Esophagus squamous epithelium (tissue), 4 donors: ENCODE measurements at regions not wholly inside any gene's neighbourhood (a gene's known extent, or its start where the extent isn't known, plus 50 kb on each side); places are given as distances from the start of the nearest gene placed in this dataset.

Source experiments
- POLR2A ChIP-seq, 4 donors: fragments of 450-650 bp; IDR thresholded peaks; one replicate each; pipeline ENCODE4 v1.6.1; 2017; ENCODE audit warnings: antibody characterized with exemption in 4 of 4, mild to moderate bottlenecking in 4 of 4, moderate library complexity in 3 of 4
- TF ChIP-seq, protein P1 (sequence below), 6 experiments: fragments of 450-650 bp in 4 of 6; fragments of 200-600 bp in 2 of 6; sonication (generic) in 2 of 6; IDR thresholded peaks; one replicate each; pipeline ENCODE4 v1.5.1; 2016 to 2019; ENCODE audit warnings: antibody characterized with exemption in 6 of 6, mild to moderate bottlenecking in 4 of 6, moderate library complexity in 4 of 6

DNA sequence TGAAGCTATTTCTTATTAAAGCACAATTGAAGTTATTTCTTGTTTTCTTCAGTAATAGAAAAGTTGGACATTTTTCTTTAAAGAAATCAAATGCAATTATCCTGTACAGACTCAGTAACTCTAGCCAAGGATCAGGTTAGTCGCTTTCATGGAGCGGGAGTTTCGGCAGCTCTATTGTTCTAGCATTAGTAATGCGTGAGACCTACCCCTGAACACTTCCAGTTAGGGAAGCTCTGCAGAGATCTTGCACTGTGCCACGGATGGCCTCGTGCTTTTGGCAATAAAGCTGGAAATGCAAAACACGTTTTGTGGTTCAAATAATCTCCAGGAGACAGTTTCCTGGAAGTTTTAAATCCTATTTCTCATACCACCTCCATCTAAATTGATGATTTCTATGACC, 488.4 kb downstream of the SETD4 start:
- TF ChIP-seq, protein P1, sequence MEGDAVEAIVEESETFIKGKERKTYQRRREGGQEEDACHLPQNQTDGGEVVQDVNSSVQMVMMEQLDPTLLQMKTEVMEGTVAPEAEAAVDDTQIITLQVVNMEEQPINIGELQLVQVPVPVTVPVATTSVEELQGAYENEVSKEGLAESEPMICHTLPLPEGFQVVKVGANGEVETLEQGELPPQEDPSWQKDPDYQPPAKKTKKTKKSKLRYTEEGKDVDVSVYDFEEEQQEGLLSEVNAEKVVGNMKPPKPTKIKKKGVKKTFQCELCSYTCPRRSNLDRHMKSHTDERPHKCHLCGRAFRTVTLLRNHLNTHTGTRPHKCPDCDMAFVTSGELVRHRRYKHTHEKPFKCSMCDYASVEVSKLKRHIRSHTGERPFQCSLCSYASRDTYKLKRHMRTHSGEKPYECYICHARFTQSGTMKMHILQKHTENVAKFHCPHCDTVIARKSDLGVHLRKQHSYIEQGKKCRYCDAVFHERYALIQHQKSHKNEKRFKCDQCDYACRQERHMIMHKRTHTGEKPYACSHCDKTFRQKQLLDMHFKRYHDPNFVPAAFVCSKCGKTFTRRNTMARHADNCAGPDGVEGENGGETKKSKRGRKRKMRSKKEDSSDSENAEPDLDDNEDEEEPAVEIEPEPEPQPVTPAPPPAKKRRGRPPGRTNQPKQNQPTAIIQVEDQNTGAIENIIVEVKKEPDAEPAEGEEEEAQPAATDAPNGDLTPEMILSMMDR (IDR thresholded peaks at IDR 0.05), result no peak
- no peak for TF ChIP-seq POLR2A (IDR thresholded peaks at IDR 0.05)
